Fibroblast of peridontal ligament (primary cell): ENCODE measurements at regions not wholly inside any gene's neighbourhood (a gene's known extent, or its start where the extent isn't known, plus 50 kb on each side); places are given as distances from the start of the nearest gene placed in this dataset.

Experiments used
- DNase-seq: peaks from one replicate; pipeline ENCODE4 v3.0.0-alpha.2; 2010; ENCODE audit errors: extremely low read depth

DNA sequence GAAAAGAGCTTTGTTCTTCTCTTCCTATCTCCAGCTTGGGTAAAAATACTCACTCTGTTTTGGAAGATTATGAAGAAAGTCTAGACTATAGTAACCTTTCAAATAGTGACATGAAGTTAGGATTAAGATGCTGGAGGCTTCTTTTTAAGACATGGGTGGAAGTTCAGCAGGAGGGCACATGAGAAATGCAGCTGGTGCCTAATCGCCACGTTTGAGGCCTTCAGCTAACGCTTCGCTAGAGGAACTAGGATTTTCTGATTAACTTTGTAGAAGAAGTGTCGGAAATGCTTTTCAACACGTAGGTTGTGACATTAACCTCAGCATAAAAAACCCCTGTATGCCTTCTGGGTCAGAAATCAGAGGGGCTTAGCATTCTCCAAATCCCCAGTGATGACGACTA is 348.1 kb upstream of the MAP3K7 start:
- no peak for DNase-seq

DNA sequence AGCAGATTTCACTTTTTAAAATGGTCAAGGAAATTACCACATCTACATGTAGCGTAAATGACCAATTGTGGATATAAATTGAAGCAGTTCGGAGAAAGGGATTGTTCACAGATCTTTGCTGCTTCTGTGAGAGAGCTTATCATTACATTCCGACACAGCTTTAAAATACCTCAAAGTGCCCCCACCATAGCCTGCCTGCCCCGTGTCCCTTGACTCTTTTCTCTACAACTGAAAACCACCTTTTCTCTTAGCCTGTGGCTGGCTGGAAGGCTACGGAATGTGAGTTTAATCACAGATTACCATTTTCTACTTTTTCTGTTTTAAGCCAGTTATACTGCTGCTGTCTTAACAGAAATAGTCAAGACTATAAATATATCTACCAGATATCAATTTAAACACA is 347.2 kb upstream of the MAP3K7 start:
- DNase-seq: no peak

DNA sequence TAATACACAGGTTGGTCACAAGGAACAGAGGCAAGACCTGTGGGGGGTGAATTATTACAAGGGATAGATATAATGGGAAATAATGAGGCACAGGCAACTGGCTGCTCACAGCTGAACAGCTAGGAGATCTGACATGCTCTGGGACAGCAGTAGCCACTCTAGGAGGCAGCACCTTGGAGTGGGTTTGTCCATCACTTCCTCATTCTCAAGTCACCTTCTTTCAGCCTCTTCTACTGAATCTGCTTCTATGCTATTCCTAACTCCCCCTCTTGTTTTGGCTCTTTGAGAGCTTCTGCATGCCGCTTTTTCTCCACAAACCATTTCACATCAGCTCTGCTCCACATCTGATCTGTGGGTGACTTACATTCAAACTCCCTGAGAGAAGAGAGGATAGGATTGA is 345.5 kb upstream of the MAP3K7 start:
- no peak for DNase-seq

DNA sequence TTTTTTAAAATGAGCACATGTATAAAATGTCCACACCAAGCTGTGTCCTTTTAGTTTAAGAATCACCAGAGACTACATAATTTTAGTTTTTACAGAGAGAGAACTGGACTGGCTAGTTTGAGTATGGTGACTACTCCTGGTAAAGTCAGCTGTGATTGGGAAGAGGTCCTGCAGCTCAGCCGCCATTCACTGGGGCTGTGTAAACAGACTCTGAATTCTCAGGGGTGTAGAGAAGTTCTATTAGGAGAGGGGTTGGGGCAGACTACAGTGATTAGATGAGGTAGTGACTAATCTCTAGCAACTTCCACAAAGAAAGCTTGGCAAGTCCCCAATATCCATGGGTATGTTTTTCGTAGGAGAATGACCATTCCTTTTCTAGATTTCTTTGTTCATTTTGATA is 341.2 kb upstream of the MAP3K7 start:
- no peak for DNase-seq

DNA sequence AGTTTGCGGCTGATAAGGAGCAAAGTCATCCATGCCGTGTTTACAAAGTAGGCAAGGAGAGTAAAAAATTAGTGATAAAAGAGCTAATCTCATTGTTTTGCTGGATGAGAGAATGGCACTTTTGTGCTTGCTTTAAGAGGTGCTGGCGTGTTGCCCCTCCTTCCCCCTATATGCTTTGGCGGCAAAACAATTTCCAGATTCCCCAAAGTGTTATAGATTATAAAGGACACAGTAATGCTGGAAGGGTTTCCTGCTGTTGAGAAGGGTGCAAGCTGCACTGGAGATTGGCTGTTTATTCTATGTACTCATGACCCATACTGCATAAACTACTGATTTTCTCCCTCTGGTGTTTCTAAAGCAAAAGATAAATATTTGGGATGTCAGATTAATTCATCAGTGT is 338.9 kb upstream of the MAP3K7 start:
- DNase-seq: no peak

DNA sequence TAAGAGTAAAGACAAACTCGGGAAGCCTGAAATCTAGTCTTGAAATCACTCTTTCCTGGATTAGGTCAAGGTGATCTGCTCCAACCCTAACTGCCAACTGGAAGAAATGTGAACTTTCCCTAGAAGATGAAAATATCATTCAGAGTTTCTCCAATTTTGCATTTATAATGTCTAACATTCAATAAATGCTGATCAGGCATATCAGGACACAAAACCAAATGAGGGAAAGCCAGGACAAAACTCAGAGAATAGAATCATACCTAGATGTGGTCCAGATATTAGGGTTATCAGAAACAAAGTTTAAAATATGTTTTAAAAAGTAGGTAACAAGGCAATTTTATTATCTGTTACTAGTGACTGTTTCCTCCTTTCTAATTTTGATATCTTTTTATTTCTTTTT is 335.5 kb upstream of the MAP3K7 start:
- DNase-seq: no peak

DNA sequence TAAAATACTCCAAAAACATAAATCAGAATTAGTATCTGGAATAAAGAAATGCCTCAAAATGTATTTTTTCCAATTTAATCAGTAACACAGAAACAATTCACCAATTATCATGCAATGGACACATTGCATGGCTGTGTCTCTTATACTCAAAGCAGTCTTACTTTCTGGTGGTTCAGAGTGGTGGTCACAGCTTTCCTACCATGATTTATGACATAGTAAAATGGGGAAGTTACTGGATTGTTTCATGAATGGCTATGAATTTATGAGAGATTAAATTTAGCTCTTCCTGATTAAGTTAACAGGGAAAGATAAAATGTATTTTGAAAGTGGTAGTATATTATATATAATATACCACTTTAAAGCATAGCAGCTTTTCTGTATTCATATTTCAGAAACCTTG is 331.5 kb upstream of the MAP3K7 start:
- no peak for DNase-seq

DNA sequence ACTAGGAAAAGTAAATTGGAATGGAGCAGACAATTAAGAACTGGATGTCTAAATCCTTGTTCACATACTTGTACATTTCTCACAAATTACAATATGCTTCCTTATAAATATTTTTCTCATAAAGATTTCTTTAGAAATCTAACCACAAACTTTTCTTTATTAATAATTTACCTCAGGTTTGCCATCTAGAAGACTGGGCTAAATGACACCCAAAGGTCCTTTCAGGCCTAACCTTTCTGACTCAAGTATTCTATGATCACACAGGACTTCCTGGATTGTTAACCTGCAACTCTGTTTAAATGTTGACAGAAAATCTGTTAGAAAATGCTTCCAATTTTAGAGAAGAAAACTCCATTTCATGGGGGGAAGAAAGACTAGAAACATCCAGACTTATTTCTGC is 330.5 kb upstream of the MAP3K7 start:
- no peak for DNase-seq

DNA sequence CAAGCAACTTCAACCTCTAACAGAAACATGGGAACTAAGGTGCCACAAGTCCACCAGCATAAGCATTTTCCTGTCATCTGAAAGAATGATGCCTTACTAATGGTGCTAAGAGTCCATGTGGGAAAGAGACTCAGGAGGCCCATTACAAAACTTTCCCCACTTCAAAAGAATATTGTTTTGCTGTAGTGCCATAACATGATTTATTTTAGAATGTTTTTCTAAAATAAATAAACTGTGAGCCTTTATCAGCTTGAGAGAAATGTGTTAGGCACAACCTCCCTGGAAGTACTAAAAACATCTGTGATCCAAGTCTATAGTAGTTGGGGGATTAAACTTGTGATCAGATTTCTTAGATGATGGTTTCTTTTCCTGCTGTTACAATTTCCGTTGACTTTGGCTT is 330.1 kb upstream of the MAP3K7 start:
- no peak for DNase-seq

DNA sequence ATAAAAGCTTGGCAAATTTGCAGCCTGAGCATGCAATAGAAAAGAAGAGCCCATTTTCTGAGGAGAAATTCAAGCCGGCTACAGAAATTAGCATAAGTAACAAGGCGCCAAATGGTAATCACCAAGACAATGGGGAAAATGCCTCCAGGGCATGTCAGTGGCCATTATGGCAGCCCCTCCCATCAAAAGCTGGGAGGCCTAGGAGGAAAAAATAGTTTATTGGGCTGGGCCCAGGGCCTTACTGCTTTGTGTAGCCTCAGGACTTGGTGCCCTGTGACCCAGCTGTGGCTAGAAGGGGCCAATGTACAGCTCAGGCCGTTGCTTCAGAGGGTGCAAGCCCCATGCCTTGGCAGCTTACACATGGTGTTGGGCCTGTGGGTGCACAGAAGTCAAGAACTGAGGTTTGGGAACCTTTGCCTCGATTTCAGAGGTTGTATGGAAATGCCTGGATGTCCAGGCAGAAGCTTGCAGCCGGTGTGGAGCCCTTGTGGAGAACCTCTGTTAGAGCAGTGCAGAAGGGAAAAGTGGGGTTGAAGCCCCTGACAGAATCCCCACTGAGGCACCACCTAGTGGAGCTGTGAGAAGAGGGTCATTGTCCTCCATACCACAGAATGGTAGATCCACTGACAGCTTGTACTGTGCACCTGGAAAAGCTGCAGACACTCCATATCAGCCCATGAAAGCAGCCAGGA is 328.5 kb upstream of the MAP3K7 start:
- DNase-seq: no peak

DNA sequence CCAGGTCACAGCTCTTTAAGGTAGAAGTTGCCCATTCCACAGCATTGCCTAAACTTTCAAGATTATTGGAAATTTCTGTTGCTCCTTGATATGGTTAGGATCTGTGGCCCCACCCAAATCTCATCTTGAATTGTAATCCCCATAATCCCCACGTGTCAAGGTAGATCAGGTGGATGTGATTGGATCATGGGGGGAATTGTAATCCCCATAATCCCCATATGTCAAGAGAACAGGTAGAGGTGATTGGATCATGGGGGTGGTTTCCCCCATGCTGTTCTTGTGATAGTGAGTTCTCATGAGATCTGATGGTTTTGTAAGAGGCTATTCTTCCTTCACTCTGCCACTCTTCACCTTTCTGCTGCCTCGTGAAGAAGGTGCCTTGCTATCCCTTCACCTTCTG is 327.4 kb upstream of the MAP3K7 start:
- DNase-seq: no peak

DNA sequence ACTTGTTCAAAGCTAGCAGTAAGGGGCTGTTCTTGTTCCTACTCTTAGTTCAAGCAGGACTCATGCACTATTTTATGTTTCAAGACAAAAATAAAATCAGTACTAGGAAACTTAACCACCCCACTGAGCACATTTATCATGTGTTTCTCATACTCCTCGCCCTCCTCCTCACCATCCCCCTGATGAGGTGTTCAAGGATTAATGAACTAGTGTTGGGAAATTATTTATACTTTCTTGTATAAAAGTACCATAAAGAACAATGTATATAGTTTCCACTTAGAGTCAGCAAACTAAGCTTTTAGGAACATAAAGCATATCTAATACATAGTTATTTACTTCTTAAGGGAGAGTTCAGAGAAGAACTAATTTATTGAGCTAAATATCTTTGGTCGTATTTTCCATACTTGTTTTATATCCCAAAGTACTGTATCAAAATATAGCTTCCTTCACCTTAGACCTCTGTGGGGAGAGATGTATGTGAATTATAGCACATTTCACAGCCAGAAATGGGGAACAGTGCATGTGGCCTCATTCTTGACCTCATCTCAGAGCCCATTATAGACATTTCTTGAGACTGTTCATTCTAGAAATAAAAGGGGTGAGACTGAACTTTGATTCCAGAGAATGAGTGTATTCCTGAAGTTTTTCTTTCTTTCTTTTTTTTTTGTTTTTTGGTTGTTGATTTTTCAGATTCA is 326.5 kb upstream of the MAP3K7 start:
- DNase-seq: no peak

DNA sequence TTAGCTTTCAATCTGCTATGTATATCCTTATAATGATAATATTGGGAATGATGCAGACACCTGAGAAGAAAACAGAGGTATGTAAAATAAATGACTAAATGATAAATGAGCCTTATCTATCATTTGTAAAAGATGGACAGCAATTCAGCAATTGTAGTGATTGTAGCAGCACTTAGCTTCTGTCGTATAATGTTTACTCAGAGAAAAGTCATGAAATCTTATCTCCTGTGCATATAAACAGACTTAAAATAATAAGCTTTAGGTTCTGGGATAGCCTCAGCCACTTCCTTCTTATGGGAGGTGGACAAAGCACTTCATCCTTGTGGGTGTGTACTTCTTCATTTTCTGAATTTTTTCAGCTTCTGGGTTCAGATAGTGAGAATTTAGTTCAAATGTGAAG is 324.8 kb upstream of the MAP3K7 start:
- no peak for DNase-seq

DNA sequence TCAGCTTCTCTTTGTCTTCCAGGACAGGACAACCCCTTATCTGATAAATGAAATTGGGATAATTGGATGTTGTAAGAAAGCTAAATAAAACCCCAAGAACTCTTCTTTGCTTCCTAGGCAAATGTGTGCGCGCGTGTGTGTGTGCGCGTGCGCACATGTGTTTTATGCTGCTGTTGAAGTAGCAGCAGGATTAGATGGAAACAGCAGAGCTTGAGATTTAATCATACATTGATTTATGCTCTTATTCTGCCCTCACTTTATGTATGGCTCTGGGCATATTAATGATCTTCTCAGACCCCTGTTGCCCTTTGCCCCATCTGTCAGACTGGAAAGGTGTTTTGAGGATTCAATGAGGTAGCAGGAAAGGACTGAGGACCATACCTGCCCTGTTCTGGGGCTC is 324.0 kb upstream of the MAP3K7 start:
- DNase-seq: no peak

DNA sequence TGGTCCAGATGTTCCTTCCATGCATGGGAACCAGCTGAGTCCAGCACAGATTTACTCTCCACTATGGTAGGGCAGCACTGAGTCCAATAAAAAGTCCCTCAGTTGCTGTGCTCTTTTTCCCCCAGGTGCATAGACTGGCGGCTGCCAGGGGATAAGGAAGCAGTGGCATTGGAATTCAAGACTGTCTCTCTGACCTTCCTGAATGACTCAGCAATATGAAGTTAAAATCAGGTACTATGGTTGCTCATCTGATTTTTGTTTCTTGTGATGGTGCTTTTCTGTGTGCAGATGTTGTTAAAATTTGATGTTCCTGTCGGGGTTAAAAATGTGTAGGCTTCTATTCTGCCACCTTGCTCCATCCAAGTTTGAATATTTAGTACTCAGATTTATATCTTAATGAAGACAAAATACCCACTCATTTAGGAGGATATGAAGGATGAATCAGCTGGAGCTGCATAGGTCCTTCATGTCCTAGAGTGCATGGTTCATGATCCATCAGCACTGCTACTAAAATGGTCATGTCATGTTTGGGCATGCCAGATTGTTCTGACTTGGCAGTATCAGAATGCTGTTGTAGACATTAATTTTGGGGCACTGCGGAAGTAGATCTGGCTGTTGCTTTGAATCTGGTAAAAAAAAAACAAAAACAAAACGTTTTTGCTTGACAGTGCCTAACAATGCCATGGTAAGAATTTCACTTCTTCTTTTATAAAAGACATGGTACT is 321.2 kb upstream of the MAP3K7 start:
- DNase-seq: no peak

DNA sequence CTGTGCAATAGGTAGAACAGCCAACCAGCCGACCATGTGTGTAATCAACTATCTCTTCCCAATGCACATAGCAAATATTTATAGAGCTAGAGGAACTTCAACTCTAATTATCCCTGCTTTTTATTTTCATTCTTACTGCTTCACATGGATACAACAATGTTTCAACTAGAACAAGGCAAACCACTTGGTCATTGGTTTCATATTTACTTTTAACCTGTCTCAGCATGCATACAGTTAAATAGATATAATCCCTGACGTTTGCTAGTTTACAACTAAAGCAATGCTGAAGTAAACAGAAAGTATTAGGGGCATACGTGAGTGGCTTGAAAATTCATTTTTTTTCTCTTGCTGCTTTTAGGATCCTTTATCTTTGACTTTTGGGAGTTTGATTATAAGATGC is 318.5 kb upstream of the MAP3K7 start:
- DNase-seq: no peak

DNA sequence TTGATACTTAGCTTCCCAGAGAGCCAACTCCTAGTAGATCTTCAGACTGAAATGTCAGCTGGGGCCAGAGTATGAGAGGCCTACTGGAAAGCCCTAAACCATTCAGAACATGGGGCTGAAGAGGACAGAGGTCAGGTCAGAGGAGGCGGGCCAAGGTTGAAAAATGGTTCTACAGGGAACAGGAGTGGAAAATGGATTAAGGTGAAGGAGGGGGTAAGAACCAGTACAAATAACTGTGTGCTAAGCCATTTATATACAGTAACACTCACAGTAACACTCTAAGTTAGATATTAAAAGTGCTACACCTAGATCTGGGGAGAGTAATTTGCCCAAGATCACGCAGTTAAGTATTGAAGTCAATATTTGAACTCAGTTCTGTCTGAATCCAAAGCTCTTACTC is 313.2 kb upstream of the MAP3K7 start:
- DNase-seq: no peak

DNA sequence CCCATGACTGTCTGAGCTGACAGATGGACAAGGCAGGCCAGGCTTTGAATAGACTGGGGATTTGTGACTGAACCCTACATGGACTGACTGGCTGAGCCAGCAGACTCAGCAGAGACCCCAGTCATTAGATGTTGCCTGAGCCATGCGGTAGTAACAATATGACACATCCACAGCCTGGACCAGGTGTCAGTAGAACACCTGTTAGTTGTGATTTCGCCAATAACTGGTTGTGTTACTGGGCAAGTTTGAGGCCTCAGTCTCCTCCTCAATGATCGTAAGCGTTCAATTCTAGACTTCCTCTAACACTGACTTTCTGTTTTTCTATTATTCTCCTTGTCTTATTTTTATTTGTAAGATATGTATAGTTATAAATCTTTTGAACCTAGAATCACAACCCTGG is 311.9 kb upstream of the MAP3K7 start:
- DNase-seq: no peak

DNA sequence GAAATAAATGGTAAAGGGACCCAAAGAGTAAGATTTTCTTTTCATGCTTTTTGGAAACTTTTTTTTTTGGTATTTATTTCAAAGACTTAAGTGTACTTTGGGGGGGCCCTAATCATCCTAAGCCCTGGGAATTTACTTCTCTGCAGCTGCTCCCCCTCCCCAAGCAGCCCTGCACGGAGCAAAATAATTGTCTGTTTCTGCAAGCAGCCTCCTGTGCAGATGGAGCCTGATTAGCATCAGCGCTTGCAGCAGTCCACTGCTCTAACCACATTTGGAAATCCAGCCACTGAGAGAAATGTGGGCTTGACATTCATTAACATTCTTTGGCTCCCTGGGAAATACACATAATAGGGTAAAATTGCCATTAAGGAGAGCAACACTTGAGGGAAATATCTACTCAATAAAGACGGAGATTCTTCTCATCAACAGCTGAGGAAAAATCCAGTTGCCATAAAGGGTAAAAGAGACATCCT is 309.2 kb upstream of the MAP3K7 start:
- DNase-seq: no peak

DNA sequence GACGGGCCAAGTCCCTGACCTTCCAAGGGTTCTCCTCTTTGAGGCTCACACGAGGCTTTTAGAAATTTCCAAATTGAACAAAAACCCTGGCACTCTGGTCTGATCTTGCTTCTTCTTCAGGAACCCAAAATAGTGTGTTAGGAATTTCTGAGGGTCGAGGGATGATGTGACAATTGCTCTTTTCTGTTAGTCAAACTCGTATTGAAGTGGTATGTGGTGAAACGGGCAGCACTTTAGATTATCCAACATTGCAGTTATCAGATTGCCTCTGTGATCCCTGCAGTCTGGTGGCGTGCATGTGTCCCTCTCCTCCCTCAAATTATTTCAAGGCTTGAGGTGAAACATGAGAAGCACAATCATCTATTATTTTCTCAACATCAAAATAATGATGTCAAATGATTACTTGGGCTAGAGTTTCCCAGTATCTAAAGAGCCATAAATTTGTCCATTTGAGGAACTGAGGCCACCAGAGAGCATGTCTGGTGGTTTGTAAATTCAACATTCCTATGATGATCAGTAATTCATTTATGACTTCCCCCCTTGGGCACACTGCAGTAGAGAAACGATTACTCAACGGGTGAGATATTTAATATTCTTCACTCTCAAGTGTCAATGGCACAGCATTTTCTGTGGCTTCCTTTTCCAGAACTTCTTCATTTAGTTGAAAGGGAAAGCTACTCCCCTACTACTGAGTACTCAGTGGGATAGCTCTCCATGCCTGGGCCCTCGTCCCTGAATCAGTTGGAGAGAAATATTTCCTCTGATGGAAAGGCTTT is 308.6 kb upstream of the MAP3K7 start:
- no peak for DNase-seq

DNA sequence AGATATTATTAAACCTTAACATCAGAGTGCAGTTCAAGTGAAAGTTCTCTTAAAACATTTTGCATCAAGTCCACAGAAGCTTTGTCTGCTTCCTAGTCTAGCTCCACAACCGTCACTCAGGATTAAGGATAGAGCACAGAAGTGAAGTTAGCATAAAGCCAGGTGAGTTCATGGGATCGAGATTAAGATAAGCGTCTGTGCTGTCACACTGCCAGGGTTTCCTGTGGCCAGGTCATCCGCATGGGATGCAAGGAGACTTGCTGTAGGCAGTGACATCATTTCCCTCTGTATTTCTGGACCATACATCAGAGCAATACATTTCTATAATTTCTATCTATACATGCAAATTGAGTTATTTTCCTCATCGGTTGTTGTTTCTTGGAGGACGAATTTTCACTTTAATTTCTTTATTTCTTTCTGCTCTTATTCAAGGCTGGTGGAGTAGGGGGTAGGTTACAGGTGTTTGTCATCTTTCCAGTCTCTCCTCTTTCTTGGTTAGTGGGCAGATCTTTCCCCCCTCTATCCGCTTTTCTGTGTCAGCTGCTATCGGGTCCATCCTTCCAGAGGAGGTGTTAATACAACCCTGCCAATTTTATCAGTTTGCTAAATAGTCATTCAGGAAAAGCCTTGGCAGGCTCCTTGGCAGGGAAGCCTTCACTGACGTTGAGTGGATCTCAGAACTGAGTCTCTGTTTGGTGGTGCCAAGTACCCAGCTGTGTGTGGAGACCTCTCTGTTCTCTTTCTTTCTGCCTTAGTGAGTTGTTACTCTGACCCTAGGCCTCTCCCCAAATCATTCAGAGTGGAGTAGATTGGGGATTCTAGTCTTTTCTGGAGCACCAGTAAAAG is 307.6 kb upstream of the MAP3K7 start:
- no peak for DNase-seq
